ENCODE measurements at regions not wholly inside any gene's neighbourhood (a gene's known extent, or its start where the extent isn't known, plus 50 kb on each side); places are given as distances from the start of the nearest gene placed in this dataset.

DNA sequence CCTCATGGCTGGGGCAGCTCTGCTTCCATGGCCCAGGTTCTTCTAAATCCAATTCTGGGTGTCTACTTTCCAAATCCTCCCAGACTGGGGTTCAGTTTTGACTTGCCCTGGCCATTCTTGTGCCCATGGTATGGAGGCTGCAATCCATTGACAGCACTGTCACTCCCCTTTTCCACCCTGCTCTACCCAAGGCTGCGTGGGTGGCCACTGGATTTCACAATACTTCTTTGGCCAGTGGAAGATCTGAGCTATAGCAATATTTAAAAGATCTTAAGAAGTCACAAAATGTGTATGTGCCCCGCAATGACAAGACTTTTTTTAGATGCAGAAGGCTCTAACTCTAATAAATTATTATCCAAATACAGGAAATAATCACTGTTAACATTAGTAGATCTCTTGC lies 329.4 kb upstream of the CCL2 start:
- ATAC-seq (no peak), DNase-seq (ENCODE audit: low read depth, low spot score) (no peak), FAIRE-seq (no peak)
- no peak overlapping the region for H3K4me3 ChIP-seq
- no peaks in the 10 kb centered on the region for H3K36me3 ChIP-seq (ENCODE audit: control insufficient read depth in 2 of 2, insufficient read depth in 2 of 2, low read length in 1 of 2)
- H3K4me1 ChIP-seq (ENCODE audit: control insufficient read depth, insufficient read depth, low read length): no peaks in the 10 kb centered on the region
- H3K27ac ChIP-seq (ENCODE audit: control insufficient read depth, insufficient read depth): no peak overlapping the region
- intact Hi-C loops (cut with micrococcal nuclease; ENCODE audit: unreplicated experiment): no loop called here
- no peaks in the 10 kb centered on the region for H3K79me2 ChIP-seq (ENCODE audit: control insufficient read depth, insufficient read depth, low read length)
- in situ Hi-C loops (cut with MboI): loop anchor here (5.0 kb wide), 1 partner anchor 222 kb away; no protein-coding TSS in a partner anchor
- ChIA-PET RAD21 (ENCODE audit: unreplicated experiment) (no interaction called here), SMC1A (ENCODE audit: uncharacterized antibody, unreplicated experiment) (no interaction called here), CTCF (no interaction called here), POLR2A (no interaction called here)
- 21% methylated on average over 2 of the region's 2 CpGs for WGBS (ENCODE audit: insufficient coverage, insufficient replicate concordance, low lambda C conversion rate, missing lambda C conversion rate)
- no peak overlapping the region for H2AFZ ChIP-seq (ENCODE audit: control insufficient read depth, low read depth, low read length)
- no peak overlapping the region for H3K4me2 ChIP-seq (ENCODE audit: control insufficient read depth, insufficient read depth)
- no peak for TF ChIP-seq EED (IDR thresholded peaks at IDR 0.05; ENCODE audit: low read depth)
- TF ChIP-seq RAD51 (IDR thresholded peaks at IDR 0.05): no peak
- no peak for TF ChIP-seq CBFB (IDR thresholded peaks at IDR 0.05; ENCODE audit: low read depth)
- TF ChIP-seq MEF2A (IDR thresholded peaks at IDR 0.05; ENCODE audit: insufficient read depth, low read depth, low read length): no peak
- no peak for TF ChIP-seq HDGF (IDR thresholded peaks at IDR 0.05)
- no peak for TF ChIP-seq RAD21 (IDR thresholded peaks at IDR 0.05; ENCODE audit: insufficient read depth, low read depth, low read length)
- no peak for TF ChIP-seq NBN (IDR thresholded peaks at IDR 0.05)
- no peak for TF ChIP-seq ETV6 (conservative IDR thresholded peaks at IDR 0.05 in 1 of 2, IDR thresholded peaks at IDR 0.05 in 1 of 2; ENCODE audit: borderline replicate concordance in 1 of 2, low read depth in 1 of 2)
- TF ChIP-seq SREBF2 (IDR thresholded peaks at IDR 0.05; ENCODE audit: low read length): no peak
- TF ChIP-seq TCF7 (IDR thresholded peaks at IDR 0.05; ENCODE audit: borderline replicate concordance): no peak
- TF ChIP-seq IKZF1 (conservative IDR thresholded peaks at IDR 0.05): no peak
- TF ChIP-seq POLR2A (IDR thresholded peaks at IDR 0.05; ENCODE audit: low read depth, low read length): no peak
- TF ChIP-seq BCL11A (IDR thresholded peaks at IDR 0.05; ENCODE audit: low read depth, low read length): no peak
- TF ChIP-seq, protein P1, sequence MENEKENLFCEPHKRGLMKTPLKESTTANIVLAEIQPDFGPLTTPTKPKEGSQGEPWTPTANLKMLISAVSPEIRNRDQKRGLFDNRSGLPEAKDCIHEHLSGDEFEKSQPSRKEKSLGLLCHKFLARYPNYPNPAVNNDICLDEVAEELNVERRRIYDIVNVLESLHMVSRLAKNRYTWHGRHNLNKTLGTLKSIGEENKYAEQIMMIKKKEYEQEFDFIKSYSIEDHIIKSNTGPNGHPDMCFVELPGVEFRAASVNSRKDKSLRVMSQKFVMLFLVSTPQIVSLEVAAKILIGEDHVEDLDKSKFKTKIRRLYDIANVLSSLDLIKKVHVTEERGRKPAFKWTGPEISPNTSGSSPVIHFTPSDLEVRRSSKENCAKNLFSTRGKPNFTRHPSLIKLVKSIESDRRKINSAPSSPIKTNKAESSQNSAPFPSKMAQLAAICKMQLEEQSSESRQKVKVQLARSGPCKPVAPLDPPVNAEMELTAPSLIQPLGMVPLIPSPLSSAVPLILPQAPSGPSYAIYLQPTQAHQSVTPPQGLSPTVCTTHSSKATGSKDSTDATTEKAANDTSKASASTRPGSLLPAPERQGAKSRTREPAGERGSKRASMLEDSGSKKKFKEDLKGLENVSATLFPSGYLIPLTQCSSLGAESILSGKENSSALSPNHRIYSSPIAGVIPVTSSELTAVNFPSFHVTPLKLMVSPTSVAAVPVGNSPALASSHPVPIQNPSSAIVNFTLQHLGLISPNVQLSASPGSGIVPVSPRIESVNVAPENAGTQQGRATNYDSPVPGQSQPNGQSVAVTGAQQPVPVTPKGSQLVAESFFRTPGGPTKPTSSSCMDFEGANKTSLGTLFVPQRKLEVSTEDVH (IDR thresholded peaks at IDR 0.05; ENCODE audit: low read depth, partially characterized antibody): no peak
- no peaks in the 10 kb centered on the region; the same call in 1 of the 2 replicates for H4K20me1 ChIP-seq (ENCODE audit: control insufficient read depth, insufficient read depth)
- no peaks in the 10 kb centered on the region for H3K9me3 ChIP-seq (replicated peaks; ENCODE audit: control insufficient read depth, insufficient read depth, low read length)
- H3K27me3 ChIP-seq (replicated peaks in 1 of 2; ENCODE audit: control insufficient read depth in 2 of 2, insufficient read depth in 2 of 2, low read length in 1 of 2): peaks cover 2 to 5% of the 10 kb centered on the region in 2 experiments; a peak in 3 of 4 replicates
- BruUV-seq (replicated peaks): no TSS peak
- H3K9ac ChIP-seq (ENCODE audit: control insufficient read depth, insufficient read depth, low read length): no peak overlapping the region

All from GM12878 (cell line).